Panc1 (cell line): ENCODE measurements at regions not wholly inside any gene's neighbourhood (a gene's known extent, or its start where the extent isn't known, plus 50 kb on each side); places are given as distances from the start of the nearest gene placed in this dataset.

Experiments
- ATAC-seq: fragments of 200-7000 bp; cut with Tn5 transposase; 2 replicates; pipeline ENCODE4 v1.9.1; 2020; ENCODE audit warnings: mild to moderate bottlenecking, moderate library complexity
- BruUV-seq: library from RNA; stranded (reverse); fragments of 400-500 nt; replicated peaks from 2 replicates; lab custom pipeline; 2021; lab: Mats Ljungman, UMichigan
- CTCF ChIA-PET: fragments of 300-600 bp; sonication (Branson Sonifier 250); formaldehyde crosslinking; loops from one replicate; lab custom pipeline; 2022; ENCODE audit warnings: antibody characterized with exemption; lab: Charles Lee
- POLR2A ChIA-PET: fragments of 300-600 bp; sonication (Branson Sonifier 250); formaldehyde crosslinking; loops from one replicate; lab custom pipeline; 2022; ENCODE audit warnings: antibody characterized with exemption; lab: Charles Lee
- DNase-seq: peaks from one replicate; pipeline ENCODE4 v3.0.0-alpha.2; 2010; ENCODE audit warnings: low read depth, low spot score
- H3K27ac ChIP-seq: 2 replicates; pipeline ENCODE4 v1.5.1; 2011; ENCODE audit warnings: mild to moderate bottlenecking, low read length, inconsistent platforms
- H3K27me3 ChIP-seq: fragments of 200-500 bp; sonication (Bioruptor generic); 2 replicates; pipeline ENCODE4 v1.6.0; 2014; ENCODE audit warnings: low read length, inconsistent platforms; ENCODE audit not compliant: control insufficient read depth, insufficient read depth
- H3K36me3 ChIP-seq: fragments of 200-500 bp; sonication (Bioruptor generic); 2 replicates; pipeline ENCODE4 v1.5.1; 2014; ENCODE audit warnings: inconsistent platforms, mild to moderate bottlenecking, low read length, moderate library complexity; ENCODE audit not compliant: control insufficient read depth, insufficient read depth
- H3K4me1 ChIP-seq: 2 replicates; pipeline ENCODE4 v1.5.1; 2011; ENCODE audit warnings: inconsistent platforms, mild to moderate bottlenecking, low read length, moderate library complexity; ENCODE audit not compliant: control insufficient read depth, insufficient read depth
- H3K4me3 ChIP-seq, 2 experiments: 2 replicates each; pipeline ENCODE4 v1.5.1; 2011 to 2012; ENCODE audit warnings: low read depth in 2 of 2, low read length in 2 of 2, mild to moderate bottlenecking in 2 of 2, inconsistent platforms in 1 of 2, moderate library complexity in 1 of 2
- H3K9me3 ChIP-seq: fragments of 200-500 bp; sonication (Bioruptor generic); 2 replicates; pipeline ENCODE4 v1.5.1; 2014; ENCODE audit warnings: low read depth, mild to moderate bottlenecking, inconsistent platforms, low read length, moderate library complexity; ENCODE audit not compliant: control insufficient read depth, insufficient read depth
- POLR2AphosphoS5 ChIP-seq: IDR thresholded peaks from 2 replicates; pipeline ENCODE4 v1.6.1; 2012; ENCODE audit warnings: mild to moderate bottlenecking, low read depth, low read length, moderate library complexity
- SIN3A ChIP-seq: IDR thresholded peaks from 2 replicates; pipeline ENCODE4 v1.6.1; 2012; ENCODE audit warnings: low read depth, mild to moderate bottlenecking, low read length, moderate library complexity, borderline replicate concordance; ENCODE audit not compliant: insufficient read depth
- TCF7L2 ChIP-seq: IDR thresholded peaks from 2 replicates; pipeline ENCODE4 v1.6.1; 2011; ENCODE audit warnings: mild to moderate bottlenecking, low read depth, low read length, inconsistent platforms
- in situ Hi-C: cut with HindIII; loops from 2 replicates; pipeline ENCODE4 v1.10.0; 2016; ENCODE audit warnings: low sequenced_read_pairs, low pct_unique_long_range_greater_than_20kb
- intact Hi-C: fragments of 100-400 bp; cut with micrococcal nuclease; formaldehyde crosslinking; loops from one replicate; pipeline ENCODE4 v1.10.0; 2022; ENCODE audit not compliant: unreplicated experiment
- TF ChIP-seq, protein P1 (sequence below): fragments of 450-650 bp; IDR thresholded peaks from 2 replicates; pipeline ENCODE4 v1.5.1; 2017; ENCODE audit warnings: mild to moderate bottlenecking
- TF ChIP-seq, protein P2 (sequence below), 2 experiments: IDR thresholded peaks; 2 replicates each; pipeline ENCODE4 v1.6.1; 2011 to 2012; ENCODE audit warnings: low read depth in 2 of 2, control low read depth in 1 of 2, low read length in 1 of 2, mild to moderate bottlenecking in 1 of 2, moderate library complexity in 1 of 2; ENCODE audit not compliant: insufficient read depth in 1 of 2

DNA sequence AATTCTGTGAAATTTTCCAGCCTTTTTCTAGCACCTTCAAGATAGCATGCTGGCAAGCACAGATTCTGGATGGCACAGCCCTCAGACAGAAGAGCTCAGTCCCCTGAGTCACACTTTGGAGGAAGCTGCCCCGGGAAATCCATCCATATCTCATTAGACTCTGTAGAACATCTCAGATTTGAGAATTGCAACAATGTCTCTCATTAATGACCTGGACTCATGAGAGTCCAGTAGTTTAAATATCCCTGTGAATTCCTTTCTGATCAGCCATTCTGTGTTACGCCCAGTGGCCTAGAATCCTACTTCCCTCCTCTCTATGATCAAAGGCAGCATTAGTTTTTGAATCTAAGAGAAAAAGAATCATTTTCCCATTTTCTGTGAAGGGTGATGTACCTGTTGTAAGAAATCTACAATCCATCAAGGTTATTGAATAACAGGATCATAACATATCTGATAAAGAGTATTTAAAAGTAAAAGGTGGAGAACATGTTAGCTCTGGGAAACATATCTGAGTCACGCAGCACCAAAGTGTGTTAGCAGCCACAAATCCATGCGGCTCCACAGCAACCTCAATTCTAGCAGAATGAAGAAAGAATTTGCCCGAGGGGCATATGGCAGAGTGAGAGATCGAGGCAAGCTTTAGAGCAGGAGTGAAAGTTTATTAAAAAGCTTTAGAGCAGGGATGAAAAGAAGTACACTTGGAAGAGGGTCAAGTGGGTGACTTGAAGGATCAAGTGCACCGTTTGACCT, 855.6 kb upstream of the TMEM132C start:
- Histone ChIP-seq H3K4me1 (no peaks in the 10 kb centered on the region), H3K9me3 (no peaks in the 10 kb centered on the region), H3K36me3 (no peaks in the 10 kb centered on the region), H3K27me3 (no peaks in the 10 kb centered on the region), H3K27ac (no peak overlapping the region), H3K4me3 (no peak overlapping the region)
- ATAC-seq = no peak
- BruUV-seq = no TSS peak
- DNase-seq = no peak
- CTCF ChIA-PET = no interaction called here
- intact Hi-C loops = no loop called here
- in situ Hi-C loops = no loop called here
- TF ChIP-seq POLR2AphosphoS5 (no peak), SIN3A (no peak), TCF7L2 (no peak)
- TF ChIP-seq, protein P1, sequence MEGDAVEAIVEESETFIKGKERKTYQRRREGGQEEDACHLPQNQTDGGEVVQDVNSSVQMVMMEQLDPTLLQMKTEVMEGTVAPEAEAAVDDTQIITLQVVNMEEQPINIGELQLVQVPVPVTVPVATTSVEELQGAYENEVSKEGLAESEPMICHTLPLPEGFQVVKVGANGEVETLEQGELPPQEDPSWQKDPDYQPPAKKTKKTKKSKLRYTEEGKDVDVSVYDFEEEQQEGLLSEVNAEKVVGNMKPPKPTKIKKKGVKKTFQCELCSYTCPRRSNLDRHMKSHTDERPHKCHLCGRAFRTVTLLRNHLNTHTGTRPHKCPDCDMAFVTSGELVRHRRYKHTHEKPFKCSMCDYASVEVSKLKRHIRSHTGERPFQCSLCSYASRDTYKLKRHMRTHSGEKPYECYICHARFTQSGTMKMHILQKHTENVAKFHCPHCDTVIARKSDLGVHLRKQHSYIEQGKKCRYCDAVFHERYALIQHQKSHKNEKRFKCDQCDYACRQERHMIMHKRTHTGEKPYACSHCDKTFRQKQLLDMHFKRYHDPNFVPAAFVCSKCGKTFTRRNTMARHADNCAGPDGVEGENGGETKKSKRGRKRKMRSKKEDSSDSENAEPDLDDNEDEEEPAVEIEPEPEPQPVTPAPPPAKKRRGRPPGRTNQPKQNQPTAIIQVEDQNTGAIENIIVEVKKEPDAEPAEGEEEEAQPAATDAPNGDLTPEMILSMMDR = no peak
- TF ChIP-seq, protein P2, sequence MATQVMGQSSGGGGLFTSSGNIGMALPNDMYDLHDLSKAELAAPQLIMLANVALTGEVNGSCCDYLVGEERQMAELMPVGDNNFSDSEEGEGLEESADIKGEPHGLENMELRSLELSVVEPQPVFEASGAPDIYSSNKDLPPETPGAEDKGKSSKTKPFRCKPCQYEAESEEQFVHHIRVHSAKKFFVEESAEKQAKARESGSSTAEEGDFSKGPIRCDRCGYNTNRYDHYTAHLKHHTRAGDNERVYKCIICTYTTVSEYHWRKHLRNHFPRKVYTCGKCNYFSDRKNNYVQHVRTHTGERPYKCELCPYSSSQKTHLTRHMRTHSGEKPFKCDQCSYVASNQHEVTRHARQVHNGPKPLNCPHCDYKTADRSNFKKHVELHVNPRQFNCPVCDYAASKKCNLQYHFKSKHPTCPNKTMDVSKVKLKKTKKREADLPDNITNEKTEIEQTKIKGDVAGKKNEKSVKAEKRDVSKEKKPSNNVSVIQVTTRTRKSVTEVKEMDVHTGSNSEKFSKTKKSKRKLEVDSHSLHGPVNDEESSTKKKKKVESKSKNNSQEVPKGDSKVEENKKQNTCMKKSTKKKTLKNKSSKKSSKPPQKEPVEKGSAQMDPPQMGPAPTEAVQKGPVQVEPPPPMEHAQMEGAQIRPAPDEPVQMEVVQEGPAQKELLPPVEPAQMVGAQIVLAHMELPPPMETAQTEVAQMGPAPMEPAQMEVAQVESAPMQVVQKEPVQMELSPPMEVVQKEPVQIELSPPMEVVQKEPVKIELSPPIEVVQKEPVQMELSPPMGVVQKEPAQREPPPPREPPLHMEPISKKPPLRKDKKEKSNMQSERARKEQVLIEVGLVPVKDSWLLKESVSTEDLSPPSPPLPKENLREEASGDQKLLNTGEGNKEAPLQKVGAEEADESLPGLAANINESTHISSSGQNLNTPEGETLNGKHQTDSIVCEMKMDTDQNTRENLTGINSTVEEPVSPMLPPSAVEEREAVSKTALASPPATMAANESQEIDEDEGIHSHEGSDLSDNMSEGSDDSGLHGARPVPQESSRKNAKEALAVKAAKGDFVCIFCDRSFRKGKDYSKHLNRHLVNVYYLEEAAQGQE (IDR thresholded peaks at IDR 0.05; ENCODE audit: insufficient read depth in 1 of 2, low read depth in 2 of 2, low read length in 1 of 2) = no peak
- POLR2A ChIA-PET = no interaction called here

DNA sequence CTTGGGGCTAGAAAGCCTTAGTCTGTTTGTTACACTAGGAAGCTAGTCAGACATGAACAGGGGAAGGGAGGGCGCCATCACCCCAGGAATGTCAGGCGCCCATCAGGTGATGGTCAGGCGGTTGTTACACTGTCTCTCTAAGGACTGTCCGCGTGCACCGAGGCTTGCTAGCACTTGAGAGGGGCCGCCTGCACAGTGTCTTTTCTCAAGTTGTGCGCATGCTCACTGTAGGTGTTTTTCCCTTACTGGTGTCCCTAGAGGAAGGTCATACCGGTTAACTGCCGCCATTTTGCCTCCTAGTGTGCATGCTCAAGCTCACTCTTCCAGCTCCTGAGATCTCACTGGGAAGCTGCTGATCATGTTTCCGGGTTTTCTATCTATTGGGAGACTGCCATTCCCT, 855.0 kb upstream of the TMEM132C start:
- CTCF ChIA-PET = no interaction called here
- intact Hi-C loops (no loop called here), in situ Hi-C loops (no loop called here)
- no peak overlapping the region for H3K4me3 ChIP-seq
- H3K36me3 ChIP-seq = no peaks in the 10 kb centered on the region
- H3K4me1 ChIP-seq = no peaks in the 10 kb centered on the region
- no peak for TF ChIP-seq POLR2AphosphoS5
- no peak for TF ChIP-seq TCF7L2
- TF ChIP-seq, protein P2 (IDR thresholded peaks at IDR 0.05; ENCODE audit: insufficient read depth in 1 of 2, low read depth in 2 of 2, low read length in 1 of 2) = no peak
- TF ChIP-seq SIN3A = no peak
- TF ChIP-seq, protein P1 = no peak
- no peak overlapping the region for H3K27ac ChIP-seq
- DNase-seq (no peak), ATAC-seq (no peak)
- no TSS peak for BruUV-seq
- no peaks in the 10 kb centered on the region for H3K27me3 ChIP-seq
- POLR2A ChIA-PET = no interaction called here
- H3K9me3 ChIP-seq = no peaks in the 10 kb centered on the region
